ENCODE measurements at regions not wholly inside any gene's neighbourhood (a gene's known extent, or its start where the extent isn't known, plus 50 kb on each side); places are given as distances from the start of the nearest gene placed in this dataset.

GRCh38 chr12:114913871-114914801 is 230.2 kb upstream of the TBX3 start:
- no peak for DNase-seq

DNA sequence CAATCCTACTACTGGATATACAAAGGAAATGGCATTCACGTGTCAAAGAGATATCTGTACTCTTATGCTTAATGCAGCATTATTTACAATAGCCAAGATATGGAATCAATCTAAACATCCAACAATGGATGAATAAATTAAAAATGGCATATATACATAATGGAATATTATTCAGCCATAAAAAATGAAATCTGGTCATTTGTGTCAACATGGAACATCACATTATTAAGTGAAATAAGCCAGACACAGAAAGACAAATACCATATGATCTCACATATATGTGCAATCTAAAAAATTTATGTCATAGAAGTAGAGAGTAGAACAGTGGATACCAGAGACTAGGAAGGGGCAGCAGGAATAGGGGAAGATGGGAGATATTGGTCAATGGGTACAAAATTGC is 228.8 kb upstream of the TBX3 start:
- no peak for DNase-seq

DNA sequence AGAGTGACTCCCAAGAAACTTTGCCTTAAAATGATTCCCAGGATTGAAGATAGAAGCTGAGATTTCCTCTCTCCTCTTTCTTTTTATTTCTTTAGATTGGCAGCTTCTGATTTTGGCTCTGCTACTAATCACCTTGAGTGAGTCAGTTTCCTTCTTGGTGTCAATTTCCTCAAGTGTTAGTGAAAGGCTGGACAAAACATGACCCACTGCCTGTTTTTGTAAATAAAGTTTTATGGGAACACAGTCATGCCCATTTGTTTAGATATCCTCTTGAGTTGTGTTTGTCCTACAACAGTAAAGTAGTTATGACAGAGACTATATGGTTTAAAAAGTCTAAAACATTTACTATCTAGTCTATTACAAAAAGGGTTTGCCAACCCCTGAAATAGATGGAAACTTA is 227.2 kb upstream of the TBX3 start:
- no peak for DNase-seq

GRCh38 chr12:114904254-114905003 is 220.5 kb upstream of the TBX3 start:
- no peak for DNase-seq

DNA sequence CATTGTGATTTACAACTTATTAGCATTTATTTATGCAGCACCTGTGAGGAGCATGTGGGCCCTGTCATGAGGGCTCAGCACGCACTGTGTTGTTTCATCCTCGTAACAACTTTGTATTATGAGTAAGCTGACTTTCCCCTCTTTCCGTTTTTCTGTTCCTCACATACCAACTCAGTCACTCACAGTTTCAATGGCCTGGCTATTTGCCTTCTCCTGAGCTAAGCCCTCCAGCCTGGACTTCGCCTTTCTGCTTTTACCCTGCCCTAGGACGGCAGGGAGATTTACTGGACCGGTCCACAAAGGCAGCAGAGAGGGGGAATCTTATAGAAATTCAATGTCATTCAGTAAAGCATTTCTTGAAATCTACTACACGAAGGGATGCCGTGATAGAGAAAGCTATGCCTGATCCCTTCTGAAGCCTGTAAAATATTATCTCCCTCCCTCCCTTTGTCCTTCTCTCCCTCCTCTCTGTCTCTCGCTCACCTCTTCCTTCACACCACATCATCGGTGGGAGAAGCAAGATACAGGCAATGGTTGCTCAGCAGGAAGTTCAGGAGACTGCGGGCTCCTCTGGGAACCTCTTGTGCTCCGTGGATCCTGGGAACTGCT is 219.2 kb upstream of the TBX3 start:
- DNase-seq = no peak

- no peak for DNase-seq
These were observed 218.7 kb upstream of the TBX3 start for GRCh38 chr12:114902665-114903064.

- DNase-seq = no peak
These were observed 217.3 kb upstream of the TBX3 start for GRCh38 chr12:114901316-114901715.

GRCh38 chr12:114898159-114898558 is 214.2 kb upstream of the TBX3 start:
- no peak for DNase-seq

GRCh38 chr12:114895827-114896226 is 211.9 kb upstream of the TBX3 start:
- no peak for DNase-seq

- DNase-seq = no peak
These were observed 211.1 kb upstream of the TBX3 start for GRCh38 chr12:114895081-114895480.

GRCh38 chr12:114894076-114894475 is 210.1 kb upstream of the TBX3 start:
- DNase-seq = no peak

DNA sequence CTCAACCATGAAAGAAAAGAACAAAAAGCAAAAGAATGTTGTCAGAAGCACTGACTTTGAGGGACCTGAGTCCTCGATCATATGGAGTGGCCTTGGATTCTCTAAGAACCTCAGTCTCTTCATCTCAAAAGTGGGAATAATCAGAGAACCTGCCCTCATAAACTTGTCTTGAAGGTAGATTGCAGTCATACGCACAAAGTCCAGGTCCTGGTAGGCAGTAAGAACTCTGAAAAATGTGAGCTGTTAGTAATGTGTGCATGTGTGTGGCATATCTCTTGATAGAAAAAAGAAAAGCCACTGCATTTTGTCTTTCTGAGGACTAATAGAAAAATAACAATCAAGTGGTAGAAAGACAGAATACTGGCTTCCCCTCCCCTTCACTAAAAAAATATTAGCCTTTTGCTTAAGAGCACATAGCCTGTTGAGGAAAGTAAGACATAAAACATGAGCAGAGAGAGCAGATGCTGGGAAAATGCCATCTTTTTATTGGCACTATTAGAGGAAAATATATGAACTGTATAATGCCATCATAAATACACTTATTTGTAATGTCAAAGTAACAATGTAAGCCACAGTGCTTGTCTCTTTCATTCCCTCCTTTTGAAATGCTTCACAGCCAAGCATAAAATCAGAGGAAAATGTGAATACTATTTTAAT is 205.1 kb upstream of the TBX3 start:
- DNase-seq = no peak

GRCh38 chr12:114888448-114888847 is 204.5 kb upstream of the TBX3 start:
- DNase-seq = no peak

- DNase-seq = no peak
These were observed 201.5 kb upstream of the TBX3 start for GRCh38 chr12:114885501-114885900.

GRCh38 chr12:114884575-114884974 is 200.6 kb upstream of the TBX3 start:
- no peak for DNase-seq

- no peak for DNase-seq
These were observed 198.1 kb upstream of the TBX3 start for GRCh38 chr12:114882083-114882482.

DNA sequence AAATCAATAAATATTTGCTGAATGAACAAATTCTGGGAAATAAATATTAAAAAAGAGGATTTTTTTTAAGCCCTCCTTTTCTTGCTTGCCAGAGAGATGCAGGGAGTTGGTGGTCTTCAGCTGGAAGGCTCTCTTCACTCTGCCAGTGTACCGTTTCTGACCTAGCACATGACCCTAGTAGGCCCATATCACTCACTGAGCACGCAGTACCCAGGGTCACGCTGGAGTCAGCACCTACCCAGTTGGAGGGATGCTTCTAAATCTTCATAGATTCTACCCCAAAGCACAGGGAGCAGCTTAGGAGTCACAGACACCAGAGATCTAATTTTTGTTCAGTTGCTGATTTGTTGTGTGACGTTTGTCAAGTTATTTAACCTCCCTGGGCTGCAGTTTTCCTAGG is 195.4 kb upstream of the TBX3 start:
- no peak for DNase-seq

- no peak for DNase-seq
These were observed 194.8 kb upstream of the TBX3 start for GRCh38 chr12:114878781-114879180.

DNA sequence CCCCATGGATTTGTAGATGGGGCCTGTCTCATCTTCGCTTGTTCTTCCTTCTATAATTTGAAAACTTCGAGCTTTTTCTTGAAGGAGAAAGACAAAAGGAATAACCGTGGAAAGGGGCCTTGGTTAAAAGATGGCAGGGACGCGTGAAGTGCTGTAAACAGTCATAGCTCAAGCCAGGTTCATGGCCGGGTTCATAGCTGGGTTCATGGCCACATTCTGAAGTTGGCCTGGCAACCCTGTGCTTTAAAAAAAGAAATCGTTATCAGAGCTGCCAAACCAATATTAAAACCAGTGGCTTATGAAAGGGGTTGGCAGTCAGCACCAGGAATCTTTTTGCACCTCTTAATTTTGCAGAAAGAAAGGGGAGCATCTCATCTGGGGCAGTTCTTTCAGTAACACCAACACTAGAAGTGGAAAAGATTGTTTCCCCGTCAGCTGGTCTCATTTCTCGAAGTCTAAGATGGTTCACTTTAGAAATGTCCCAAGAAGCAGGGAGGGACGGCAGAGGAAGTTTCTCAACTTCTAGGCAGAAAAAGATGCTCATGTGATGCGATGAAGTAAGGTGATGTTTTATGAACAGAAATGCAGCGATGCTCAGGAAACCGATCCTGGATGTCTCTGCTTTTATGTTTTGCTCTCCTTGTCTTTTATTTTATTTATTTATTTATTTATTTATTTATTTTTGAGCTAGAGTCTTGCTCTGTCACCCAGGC is 193.1 kb upstream of the TBX3 start:
- no peak for DNase-seq

GRCh38 chr12:114875313-114875712 is 191.3 kb upstream of the TBX3 start:
- DNase-seq = no peak

DNA sequence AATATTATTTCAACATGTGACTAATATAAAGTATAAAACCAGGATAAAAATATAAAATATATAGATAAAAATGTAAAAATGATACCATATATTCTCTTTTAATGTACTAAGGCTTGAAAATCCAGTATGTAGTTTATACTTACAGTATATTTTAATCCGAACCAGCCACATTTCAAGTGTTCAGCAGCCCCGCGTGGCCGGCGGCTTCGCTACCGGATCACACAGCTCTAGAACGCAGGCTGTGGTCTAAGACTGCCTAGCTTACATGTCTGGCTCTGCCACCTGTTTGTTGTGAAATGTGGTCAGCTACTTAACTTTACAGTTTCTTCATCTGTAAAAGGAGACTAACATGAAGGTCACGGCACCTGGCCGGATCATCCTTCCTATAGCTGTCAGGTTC is 189.7 kb upstream of the TBX3 start:
- no peak for DNase-seq

DNA sequence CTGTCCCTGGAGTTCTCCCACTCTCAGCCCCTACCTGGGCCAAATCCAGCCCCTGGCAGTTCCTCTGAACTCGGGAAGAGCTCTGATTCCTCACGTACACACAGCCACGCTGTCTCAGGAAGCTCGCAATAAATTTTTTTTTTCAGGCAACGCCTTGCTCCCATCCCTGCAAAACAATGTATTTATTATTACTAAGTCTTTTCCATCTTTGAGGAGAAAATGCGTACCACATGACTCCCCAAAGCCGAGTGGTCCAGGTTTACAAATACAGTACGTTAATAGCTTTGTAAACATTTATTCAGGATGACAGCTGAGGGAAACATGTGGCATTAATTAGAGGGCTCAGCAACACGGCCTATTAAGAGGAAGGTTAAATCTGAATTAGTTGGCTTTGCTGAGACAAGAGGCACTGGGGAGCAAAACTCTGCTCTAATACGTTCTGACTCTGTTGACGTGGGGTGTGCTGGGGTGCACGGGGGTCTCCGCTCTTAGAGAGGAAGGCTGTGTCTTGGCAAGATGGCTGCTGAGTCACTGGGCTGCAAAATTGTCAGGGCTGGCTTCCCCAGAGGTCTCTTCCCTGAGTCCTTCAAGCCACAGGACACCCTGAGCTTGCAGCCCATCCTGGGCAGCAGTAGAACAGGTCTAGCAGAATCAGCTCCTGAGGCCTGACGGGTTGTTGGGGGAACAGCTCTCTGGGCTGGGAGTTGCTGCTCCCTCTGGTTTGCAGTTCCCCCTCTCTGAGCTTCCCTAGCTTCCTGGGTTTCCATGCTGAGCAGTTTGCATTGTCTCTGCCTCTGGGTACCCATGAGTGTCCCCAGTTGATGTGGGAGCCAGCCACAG is 185.2 kb upstream of the TBX3 start:
- DNase-seq = no peak

All from NCI-H524 treated with DMSO at 0.1 percent for 48 hours (cell line).